ENCODE measurements at regions not wholly inside any gene's neighbourhood (a gene's known extent, or its start where the extent isn't known, plus 50 kb on each side); places are given as distances from the start of the nearest gene placed in this dataset.

DNA sequence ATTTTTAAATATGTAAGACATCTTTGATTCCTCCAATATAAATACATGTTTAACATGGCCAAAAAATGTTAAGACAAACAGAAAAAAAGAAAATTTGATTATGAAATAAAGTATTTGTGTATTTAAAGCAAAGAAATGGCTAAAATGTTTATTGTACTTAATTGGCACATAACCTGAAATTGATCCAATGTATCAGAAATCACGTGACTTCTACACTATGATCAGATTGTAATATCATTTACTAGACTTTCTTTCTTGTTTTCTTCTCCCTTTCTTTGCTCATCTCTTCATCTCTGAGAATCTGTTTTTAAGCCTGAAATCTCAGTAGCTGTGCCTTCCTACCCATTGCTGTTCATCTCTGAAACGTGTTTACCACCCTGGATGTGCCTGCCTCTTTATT is 420.3 kb downstream of the RSL24D1 start:
- TF ChIP-seq, protein P1, sequence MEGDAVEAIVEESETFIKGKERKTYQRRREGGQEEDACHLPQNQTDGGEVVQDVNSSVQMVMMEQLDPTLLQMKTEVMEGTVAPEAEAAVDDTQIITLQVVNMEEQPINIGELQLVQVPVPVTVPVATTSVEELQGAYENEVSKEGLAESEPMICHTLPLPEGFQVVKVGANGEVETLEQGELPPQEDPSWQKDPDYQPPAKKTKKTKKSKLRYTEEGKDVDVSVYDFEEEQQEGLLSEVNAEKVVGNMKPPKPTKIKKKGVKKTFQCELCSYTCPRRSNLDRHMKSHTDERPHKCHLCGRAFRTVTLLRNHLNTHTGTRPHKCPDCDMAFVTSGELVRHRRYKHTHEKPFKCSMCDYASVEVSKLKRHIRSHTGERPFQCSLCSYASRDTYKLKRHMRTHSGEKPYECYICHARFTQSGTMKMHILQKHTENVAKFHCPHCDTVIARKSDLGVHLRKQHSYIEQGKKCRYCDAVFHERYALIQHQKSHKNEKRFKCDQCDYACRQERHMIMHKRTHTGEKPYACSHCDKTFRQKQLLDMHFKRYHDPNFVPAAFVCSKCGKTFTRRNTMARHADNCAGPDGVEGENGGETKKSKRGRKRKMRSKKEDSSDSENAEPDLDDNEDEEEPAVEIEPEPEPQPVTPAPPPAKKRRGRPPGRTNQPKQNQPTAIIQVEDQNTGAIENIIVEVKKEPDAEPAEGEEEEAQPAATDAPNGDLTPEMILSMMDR (IDR thresholded peaks at IDR 0.05) = no peak
- no peak for TF ChIP-seq POLR2A (IDR thresholded peaks at IDR 0.05)

All from testis (tissue), 2 donors.